A549 (cell line): ENCODE measurements at regions not wholly inside any gene's neighbourhood (a gene's known extent, or its start where the extent isn't known, plus 50 kb on each side); places are given as distances from the start of the nearest gene placed in this dataset.

Experiments used
- ATAC-seq, 2 experiments: fragments of 200-7000 bp in 1 of 2; fragments of >200 bp in 1 of 2; cut with Nextera tagmentation in 1 of 2; cut with Tn5 transposase in 1 of 2; 3 replicates each; pipeline versions ENCODE4 v1.8.0 to v1.9.1; 2018 to 2020; ENCODE audit warnings: mild to moderate bottlenecking in 1 of 2, moderate library complexity in 1 of 2
- CTCF ChIA-PET: fragments of 300-600 bp; sonication (Branson Sonifier 250); formaldehyde crosslinking; extraction: SDS; loops from one replicate; lab custom pipeline; 2021; ENCODE audit warnings: antibody characterized with exemption, inconsistent platforms; lab: Yijun Ruan, JAX
- POLR2A ChIA-PET: fragments of 350-600 bp; formaldehyde crosslinking; extraction: SDS; loops from one replicate; lab custom pipeline; 2021; ENCODE audit warnings: antibody characterized with exemption, inconsistent platforms; lab: Yijun Ruan, JAX
- DNase-seq, 2 experiments: peaks; one replicate each; pipeline versions ENCODE4 v3.0.0 to v3.0.0-alpha.2; 2011 to 2016; ENCODE audit warnings: low read depth in 1 of 2, low spot score in 1 of 2
- FAIRE-seq: peaks from 2 replicates; lab custom pipeline; 2011; peaks lifted over from hg19 to GRCh38; lab: Jason Lieb, UNC
- H3K27ac ChIP-seq, 2 experiments: fragments of >200 bp; sonication (Bioruptor Twin); formaldehyde crosslinking; 3 replicates each; pipeline ENCODE4 v1.5.1; 2016 to 2017
- H3K4me1 ChIP-seq: fragments of >200 bp; sonication (Bioruptor Twin); formaldehyde crosslinking; 3 replicates; pipeline ENCODE4 v1.6.1; 2016
- H3K4me2 ChIP-seq: fragments of >200 bp; sonication (Bioruptor Twin); formaldehyde crosslinking; 3 replicates; pipeline ENCODE4 v1.6.1; 2016
- H3K4me3 ChIP-seq: fragments of >200 bp; sonication (Bioruptor Twin); formaldehyde crosslinking; 3 replicates; pipeline ENCODE4 v1.5.1; 2016
- H3K9me3 ChIP-seq: fragments of >200 bp; sonication (Bioruptor Twin); formaldehyde crosslinking; 3 replicates; pipeline ENCODE4 v1.6.1; 2016
- BHLHE40 ChIP-seq: IDR thresholded peaks from 2 replicates; pipeline ENCODE4 v1.6.1; 2012; ENCODE audit warnings: low read depth, low read length, inconsistent platforms
- CBX2 ChIP-seq: fragments of 200-600 bp; sonication (generic); IDR thresholded peaks from 2 replicates; pipeline ENCODE4 v1.6.1; 2016; ENCODE audit warnings: low read depth, mild to moderate bottlenecking, borderline replicate concordance
- CBX8 ChIP-seq: fragments of 200-600 bp; sonication (generic); IDR thresholded peaks from 2 replicates; pipeline ENCODE4 v1.6.1; 2016
- CEBPB ChIP-seq, 2 experiments: fragments of >200 bp in 1 of 2; sonication (Bioruptor Twin) in 1 of 2; formaldehyde crosslinking in 1 of 2; IDR thresholded peaks; 2 replicates each; pipeline ENCODE4 v1.6.1; 2012 to 2016
- CTCF ChIP-seq: fragments of >200 bp; sonication (Bioruptor Twin); formaldehyde crosslinking; IDR thresholded peaks from 3 replicates; pipeline ENCODE4 v1.5.1; 2016
- EHF ChIP-seq: fragments of 250-450 bp; sonication (Bioruptor Pico); IDR thresholded peaks from 2 replicates; pipeline ENCODE4 v1.5.0; 2020; ENCODE audit warnings: mild to moderate bottlenecking
- ELK1 ChIP-seq: fragments of 150-350 bp; IDR thresholded peaks from 2 replicates; pipeline ENCODE4 v1.6.1; 2014; ENCODE audit warnings: low read depth, mild to moderate bottlenecking, low read length
- FOXS1 ChIP-seq: fragments of 250-450 bp; sonication (Bioruptor Pico); IDR thresholded peaks from 2 replicates; pipeline ENCODE4 v1.5.0; 2020; ENCODE audit warnings: mild to moderate bottlenecking, moderate library complexity
- HDAC2 ChIP-seq: fragments of 200-600 bp; sonication (generic); IDR thresholded peaks from 2 replicates; pipeline ENCODE4 v1.6.1; 2016
- HEYL ChIP-seq: fragments of 250-450 bp; sonication (Bioruptor Pico); IDR thresholded peaks from 2 replicates; pipeline ENCODE4 v1.8.0; 2021; ENCODE audit warnings: mild to moderate bottlenecking, moderate library complexity
- HMGXB4 ChIP-seq: fragments of 250-450 bp; sonication (Bioruptor Pico); IDR thresholded peaks from 2 replicates; pipeline ENCODE4 v1.5.0; 2021; ENCODE audit warnings: mild to moderate bottlenecking, moderate library complexity, borderline replicate concordance
- HOXA7 ChIP-seq: fragments of 250-450 bp; sonication (Bioruptor Pico); IDR thresholded peaks from 2 replicates; pipeline ENCODE4 v1.5.0; 2020; ENCODE audit warnings: mild to moderate bottlenecking, moderate library complexity
- JUN ChIP-seq, 2 experiments: fragments of >200 bp; sonication (Bioruptor Twin); formaldehyde crosslinking; IDR thresholded peaks; 2 replicates in 1 of 2; 3 replicates in 1 of 2; pipeline ENCODE4 v1.6.1; 2016 to 2017
- JUNB ChIP-seq: fragments of >200 bp; sonication (Bioruptor Twin); formaldehyde crosslinking; IDR thresholded peaks from 2 replicates; pipeline ENCODE4 v1.6.1; 2016
- KDM1A ChIP-seq: fragments of 200-600 bp; sonication (generic); IDR thresholded peaks from 2 replicates; pipeline ENCODE4 v1.6.1; 2016; ENCODE audit warnings: low read depth, mild to moderate bottlenecking
- MAFK ChIP-seq: fragments of 450-650 bp; IDR thresholded peaks from 2 replicates; pipeline ENCODE4 v1.6.1; 2014; ENCODE audit not compliant: partially characterized antibody
- MAZ ChIP-seq: fragments of 150-350 bp; IDR thresholded peaks from 2 replicates; pipeline ENCODE4 v1.6.1; 2014; ENCODE audit warnings: antibody characterized with exemption, low read depth, low read length, borderline replicate concordance
- NFE2L2 ChIP-seq: fragments of 150-350 bp; conservative IDR thresholded peaks from 2 replicates; pipeline ENCODE4 v1.6.1; 2014; ENCODE audit warnings: low read length
- PHF8 ChIP-seq: fragments of 200-600 bp; sonication (generic); IDR thresholded peaks from 2 replicates; pipeline ENCODE4 v1.6.1; 2016; ENCODE audit warnings: low read depth, mild to moderate bottlenecking, antibody characterized with exemption, moderate library complexity, borderline replicate concordance
- POLR2A ChIP-seq: IDR thresholded peaks from 2 replicates; pipeline ENCODE4 v1.6.1; 2012; ENCODE audit warnings: mild to moderate bottlenecking, low read length
- POLR2AphosphoS2 ChIP-seq: conservative IDR thresholded peaks from 2 replicates; pipeline ENCODE4 v1.6.1; 2012; ENCODE audit warnings: low read length, improper control_type of control experiment, inconsistent platforms
- RARB ChIP-seq: fragments of 250-450 bp; sonication (Bioruptor Pico); IDR thresholded peaks from 2 replicates; pipeline ENCODE4 v1.8.0; 2021; ENCODE audit warnings: mild to moderate bottlenecking, moderate library complexity
- RCOR1 ChIP-seq: fragments of 150-350 bp; IDR thresholded peaks from 2 replicates; pipeline ENCODE4 v1.6.1; 2014; ENCODE audit warnings: antibody characterized with exemption, low read length, low read depth
- SMC3 ChIP-seq: fragments of >200 bp; sonication (Bioruptor Twin); formaldehyde crosslinking; IDR thresholded peaks from 3 replicates; pipeline ENCODE4 v1.6.1; 2018; ENCODE audit warnings: inconsistent platforms
- ZSCAN20 ChIP-seq: fragments of 250-450 bp; sonication (Bioruptor Pico); IDR thresholded peaks from 2 replicates; pipeline ENCODE4 v1.8.0; 2022; ENCODE audit warnings: mild to moderate bottlenecking, moderate library complexity
- WGBS: methylation state at CpG from one replicate; pipeline ENCODE4 v1.1.6; 2017; ENCODE audit errors: missing lambda C conversion rate; 5-methylcytosine and 5-hydroxymethylcytosine counted together

DNA sequence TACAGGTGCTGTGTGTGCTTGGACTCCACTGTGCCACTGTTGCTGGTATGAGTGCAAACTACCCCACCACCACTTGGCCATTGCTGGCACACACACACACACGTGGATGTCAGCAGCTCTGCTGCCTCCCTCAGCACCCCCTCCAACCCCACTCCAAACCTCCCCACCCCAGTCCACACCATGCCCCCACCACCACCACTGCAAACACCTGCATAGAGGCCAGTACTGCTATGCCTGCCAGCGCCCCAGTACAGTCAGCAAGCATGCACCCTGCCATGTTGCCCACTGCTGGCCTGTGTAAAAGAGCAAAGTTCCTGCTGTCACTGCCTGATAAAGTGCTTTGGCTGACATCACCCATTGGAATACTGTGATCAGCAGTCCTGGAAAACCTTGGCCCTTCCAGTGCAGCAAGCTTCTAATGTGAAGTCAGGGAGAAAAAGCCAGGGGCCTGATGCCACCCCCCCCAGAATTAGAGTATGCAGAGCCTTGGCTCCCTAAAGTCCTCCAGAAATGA, 519.2 kb upstream of the PCDH15 start:
- no peak for ATAC-seq

DNA sequence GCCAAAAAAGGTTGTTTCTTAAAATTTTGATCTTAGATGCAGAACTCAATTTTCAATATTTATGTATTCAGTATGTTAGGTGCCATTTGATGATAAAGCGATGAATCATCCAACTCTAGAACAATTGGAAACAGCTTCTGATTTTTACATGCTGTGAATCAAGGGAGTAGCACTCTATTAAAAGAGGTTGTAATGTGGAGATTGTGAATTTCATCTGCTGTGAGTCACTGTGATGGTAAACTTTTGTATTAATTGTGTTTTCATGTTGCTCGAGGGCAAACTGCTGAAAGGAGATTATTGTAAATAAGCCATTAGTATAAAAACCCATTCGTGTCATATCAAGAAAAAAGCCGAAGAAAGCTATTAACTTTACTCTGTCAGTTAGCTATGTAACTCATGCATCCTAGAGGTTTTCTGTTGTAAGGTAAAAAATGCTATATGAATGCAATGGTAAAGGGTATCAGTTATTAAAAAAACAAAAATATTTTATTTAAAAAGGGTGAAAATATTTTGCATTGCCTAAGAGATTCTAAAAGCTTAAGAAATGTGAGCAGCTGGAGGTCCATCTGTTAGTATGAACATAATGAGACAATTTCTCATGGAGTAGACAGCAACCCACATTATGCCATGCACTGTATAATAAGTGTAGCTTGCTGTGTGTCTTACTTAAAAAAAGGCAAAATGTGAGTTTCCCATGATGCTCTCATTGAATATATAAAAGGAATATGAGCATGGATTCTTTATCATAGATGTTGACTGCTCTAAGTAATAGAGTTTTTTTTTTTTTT, 511.0 kb upstream of the PCDH15 start:
- POLR2A ChIA-PET = no interaction called here
- WGBS = 16% methylated on average over 4 of the region's 4 CpGs
- no peak overlapping the region for H3K4me3 ChIP-seq
- no peak overlapping the region for H3K27ac ChIP-seq
- H3K4me1 ChIP-seq = no peaks in the 10 kb centered on the region
- DNase-seq = no peak
- FAIRE-seq = no peak
- H3K4me2 ChIP-seq = no peak overlapping the region
- no peak for TF ChIP-seq FOXS1 (CRISPR knock-in tag)
- no peak for TF ChIP-seq MAZ
- TF ChIP-seq POLR2A = no peak
- TF ChIP-seq EHF (CRISPR knock-in tag) = no peak
- no peak for TF ChIP-seq POLR2AphosphoS2
- no peak for TF ChIP-seq SMC3
- no peak for TF ChIP-seq RCOR1
- TF ChIP-seq CEBPB (IDR thresholded peaks at IDR 0.05) = no peak
- TF ChIP-seq JUNB = no peak
- TF ChIP-seq RARB = no peak
- no peak for TF ChIP-seq MAFK
- TF ChIP-seq JUN (IDR thresholded peaks at IDR 0.05) = no peak
- TF ChIP-seq KDM1A = no peak
- TF ChIP-seq HOXA7 (CRISPR knock-in tag) = no peak
- TF ChIP-seq CTCF = no peak
- no peak for TF ChIP-seq ZSCAN20 (CRISPR knock-in tag)
- TF ChIP-seq HMGXB4 (CRISPR knock-in tag) = no peak
- no peak for ATAC-seq
- no peaks in the 10 kb centered on the region for H3K9me3 ChIP-seq
- CTCF ChIA-PET = no interaction called here

More for the DNA sequence above, 519.2 kb upstream of the PCDH15 start:
- no peak for DNase-seq
- FAIRE-seq = no peak
- H3K4me1 ChIP-seq = no peaks in the 10 kb centered on the region
- no peak overlapping the region for H3K4me2 ChIP-seq
- ChIA-PET CTCF (no interaction called here), POLR2A (no interaction called here)
- TF ChIP-seq CBX8 (no peak), HEYL (no peak), CBX2 (no peak), PHF8 (no peak), HDAC2 (no peak), JUN (IDR thresholded peaks at IDR 0.05) (no peak)
- H3K4me3 ChIP-seq = no peak overlapping the region
- no peak overlapping the region for H3K27ac ChIP-seq
- WGBS = 0% methylated on average over 1 of the region's 2 CpGs
- no peaks in the 10 kb centered on the region for H3K9me3 ChIP-seq

- ATAC-seq = no peak
- CTCF ChIA-PET = no interaction called here
- Histone ChIP-seq H3K9me3 (no peaks in the 10 kb centered on the region), H3K4me1 (no peaks in the 10 kb centered on the region), H3K27ac (no peak overlapping the region), H3K4me3 (no peak overlapping the region), H3K4me2 (no peak overlapping the region)
- POLR2A ChIA-PET = no interaction called here
- whole genome bisulfite sequencing = 0% methylated on average over 1 of the region's 1 CpG
- TF ChIP-seq NFE2L2 (no peak), MAFK (peak; percentile 16), BHLHE40 (no peak), SMC3 (no peak), ELK1 (no peak), CEBPB (IDR thresholded peaks at IDR 0.05) (no peak), KDM1A (no peak)
- DNase-seq = no peak
- FAIRE-seq = no peak
These were observed 509.1 kb upstream of the PCDH15 start for GRCh38 chr10:55310143-55310542.
